H1 (cell line): ENCODE measurements at regions not wholly inside any gene's neighbourhood (a gene's known extent, or its start where the extent isn't known, plus 50 kb on each side); places are given as distances from the start of the nearest gene placed in this dataset.

ENCODE experiments used
- BCL11A ChIP-seq, 2 experiments: IDR thresholded peaks; one replicate each; pipeline ENCODE4 v1.6.1; 2011; ENCODE audit warnings: low read depth in 2 of 2, low read length in 2 of 2, mild to moderate bottlenecking in 2 of 2
- RBBP5 ChIP-seq: IDR thresholded peaks from 2 replicates; pipeline ENCODE4 v1.7.1; 2012; ENCODE audit warnings: low read depth, mild to moderate bottlenecking, inconsistent platforms, low read length, moderate library complexity, borderline replicate concordance

DNA sequence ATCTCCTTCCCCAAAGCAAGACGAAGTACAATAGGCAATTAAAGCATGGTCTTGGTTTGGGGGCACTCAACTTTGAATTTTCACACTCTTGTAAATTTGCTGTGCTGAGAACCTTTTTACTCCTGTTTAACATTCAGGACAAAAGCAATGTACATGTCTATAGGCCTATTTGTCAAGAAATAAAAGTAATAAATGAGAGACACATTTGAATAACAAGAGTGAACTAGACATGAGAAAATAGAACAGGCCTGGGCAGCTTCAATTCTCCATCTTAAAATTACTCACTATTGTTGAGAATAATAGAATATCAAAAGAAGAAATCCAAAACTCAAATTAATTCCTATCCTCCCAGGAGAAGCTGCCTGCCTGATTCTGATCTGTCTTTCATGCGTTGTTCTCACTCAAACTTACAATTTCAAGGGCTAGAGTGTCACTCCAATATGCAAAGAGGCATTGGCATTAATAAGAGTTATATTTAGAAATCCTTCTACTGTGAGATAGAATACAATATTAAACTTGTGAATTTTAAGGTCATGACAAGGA lies 192.9 kb upstream of the CCNG1 start (continued):
- TF ChIP-seq BCL11A (IDR thresholded peaks at IDR 0.05; ENCODE audit: low read depth in 2 of 2, low read length in 2 of 2) (no peak), RBBP5 (no peak)
